ENCODE measurements at regions not wholly inside any gene's neighbourhood (a gene's known extent, or its start where the extent isn't known, plus 50 kb on each side); places are given as distances from the start of the nearest gene placed in this dataset.

GRCh38 chr14:49314737-49315136 is 271.4 kb downstream of the RPS29 start:
- no peak for TF ChIP-seq CTCF (conservative IDR thresholded peaks at IDR 0.05)
- Histone ChIP-seq H4K5ac (ENCODE audit: insufficient read length, low read depth, low read length) (no peak overlapping the region), H3K4me1 (ENCODE audit: insufficient read depth, low read length) (no peaks in the 10 kb centered on the region), H3K4ac (ENCODE audit: low read depth, low read length) (no peak overlapping the region), H2BK20ac (ENCODE audit: low read depth, low read length, poor library complexity, severe bottlenecking) (no peak overlapping the region), H2BK15ac (ENCODE audit: low read depth, low read length) (no peak overlapping the region), H3K9me3 (ENCODE audit: control insufficient read depth, low read depth, low read length) (no peaks in the 10 kb centered on the region), H3K14ac (ENCODE audit: insufficient read depth, low read length) (no peak overlapping the region), H2BK120ac (ENCODE audit: low read depth, low read length, poor library complexity, severe bottlenecking) (no peak overlapping the region), H3K27ac (ENCODE audit: insufficient read length, low read depth, low read length) (no peak overlapping the region), H3K79me2 (ENCODE audit: insufficient read depth, low read length) (no peaks in the 10 kb centered on the region), H2AFZ (ENCODE audit: low read length) (no peak overlapping the region), H3K27me3 (ENCODE audit: insufficient read depth, low read length) (no peaks in the 10 kb centered on the region), H3T11ph (ENCODE audit: low read length) (no peak overlapping the region), H3K9ac (ENCODE audit: extremely low read depth, insufficient read length, low read length) (no peak overlapping the region), H3K23me2 (ENCODE audit: insufficient read length, low read depth, low read length, poor library complexity, severe bottlenecking) (no peaks in the 10 kb centered on the region), H3K4me2 (ENCODE audit: insufficient read depth, insufficient read length, low read length) (no peak overlapping the region), H3K18ac (ENCODE audit: insufficient read length, low read depth, low read length) (no peak overlapping the region), H3K56ac (ENCODE audit: insufficient read length, low read depth, low read length) (no peak overlapping the region), H4K8ac (replicated peaks; ENCODE audit: insufficient read length, low read depth, low read length) (no peak overlapping the region), H2AK5ac (ENCODE audit: insufficient read length, low read length) (no peak overlapping the region), H2BK12ac (ENCODE audit: insufficient read length, low read depth, low read length) (no peak overlapping the region), H2BK5ac (ENCODE audit: insufficient read length, low read length) (no peak overlapping the region), H4K91ac (ENCODE audit: insufficient read length, low read depth, low read length) (no peak overlapping the region), H3K79me1 (ENCODE audit: insufficient read depth, low read depth, low read length, poor library complexity, severe bottlenecking) (no peaks in the 10 kb centered on the region), H3K23ac (ENCODE audit: insufficient read length, low read depth, low read length) (no peak overlapping the region), H4K20me1 (ENCODE audit: control insufficient read depth, insufficient read depth, insufficient read length) (no peaks in the 10 kb centered on the region)
- Mint-ChIP-seq H3K9me3 (no peaks in the 10 kb centered on the region), H3K36me3 (ENCODE audit: insufficient read depth in 1 of 3, low read depth in 3 of 3) (no peaks in the 10 kb centered on the region), H3K27me3 (ENCODE audit: low read depth) (no peaks in the 10 kb centered on the region), H3K4me3 (no peak overlapping the region), H3K4me1 (peaks cover 6 to 8% of the 10 kb centered on the region in 2 experiments; a peak in 3 of 4 replicates), H3K27ac (no peak overlapping the region)
- no CpG with 5 or more reads among the region's 3 CpGs for WGBS (ENCODE audit: extremely low coverage, insufficient read length, low lambda C conversion rate)
- no peak for DNase-seq

Measured in H9 (cell line).